HCT116 (cell line): ENCODE measurements at regions not wholly inside any gene's neighbourhood (a gene's known extent, or its start where the extent isn't known, plus 50 kb on each side); places are given as distances from the start of the nearest gene placed in this dataset.

Source experiments
- CTCF ChIP-seq, 3 experiments: fragments of 200-600 bp in 1 of 3; sonication (generic) in 1 of 3; IDR thresholded peaks in 2 of 3; conservative IDR thresholded peaks in 1 of 3; 2 replicates each; pipeline ENCODE4 v1.5.1; 2012 to 2017; ENCODE audit warnings: low read depth in 2 of 3, low read length in 2 of 3, antibody characterized with exemption in 1 of 3, borderline replicate concordance in 1 of 3, control low read depth in 1 of 3, mild to moderate bottlenecking in 1 of 3, mixed read lengths in 1 of 3, mixed run types in 1 of 3, moderate library complexity in 1 of 3; ENCODE audit not compliant: insufficient read depth in 1 of 3
- EGR1 ChIP-seq: IDR thresholded peaks from 2 replicates; pipeline ENCODE4 v1.6.1; 2012; ENCODE audit warnings: low read depth
- POLR2A ChIP-seq: IDR thresholded peaks from 2 replicates; pipeline ENCODE4 v1.7.0; 2011; ENCODE audit warnings: borderline replicate concordance; ENCODE audit not compliant: insufficient read depth, insufficient read length; ENCODE audit errors: extremely low read depth
- POLR2AphosphoS5 ChIP-seq: IDR thresholded peaks from 2 replicates; pipeline ENCODE4 v1.6.1; 2011; ENCODE audit warnings: mild to moderate bottlenecking, low read depth, low read length, moderate library complexity
- SIN3A ChIP-seq: IDR thresholded peaks from 2 replicates; pipeline ENCODE4 v1.6.1; 2012; ENCODE audit warnings: low read depth
- SRF ChIP-seq: IDR thresholded peaks from 2 replicates; pipeline ENCODE4 v1.6.1; 2012; ENCODE audit warnings: low read depth
- ZFX ChIP-seq: fragments of 450-650 bp; IDR thresholded peaks from 2 replicates; pipeline ENCODE4 v1.6.1; 2017

- TF ChIP-seq ZFX (no peak), CTCF (IDR thresholded peaks at IDR 0.05 in 2 of 3, conservative IDR thresholded peaks at IDR 0.05 in 1 of 3; ENCODE audit: borderline replicate concordance in 1 of 3, insufficient read depth in 1 of 3, low read depth in 2 of 3, low read length in 2 of 3) (no peak), SRF (no peak), SIN3A (no peak), POLR2A (no peak), EGR1 (no peak), POLR2AphosphoS5 (no peak)
Observed at GRCh38 chr7:31211281-31211680, 129.2 kb downstream of the NEUROD6 start.
